ENCODE measurements at regions not wholly inside any gene's neighbourhood (a gene's known extent, or its start where the extent isn't known, plus 50 kb on each side); places are given as distances from the start of the nearest gene placed in this dataset.

DNA sequence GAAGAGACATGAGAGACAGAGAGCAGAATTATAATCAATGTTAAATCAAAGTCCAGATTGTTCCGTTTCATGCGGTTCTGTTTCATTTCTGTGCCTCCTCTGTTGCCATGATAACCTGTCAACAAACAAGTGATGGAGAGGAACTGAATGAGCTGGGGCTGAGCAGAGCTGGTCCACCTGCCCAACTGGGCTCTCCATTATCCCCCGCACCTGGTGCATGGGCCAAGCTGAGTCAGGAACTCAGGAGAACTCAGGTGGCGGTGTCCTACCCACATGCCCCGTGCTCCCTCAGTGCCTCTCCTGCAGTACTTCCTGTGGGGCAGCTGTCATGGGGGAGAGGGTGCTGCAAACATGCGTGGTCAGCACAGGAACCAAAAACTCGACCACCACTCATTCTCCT, 178.8 kb downstream of the TTC32 start:
- CTCF ChIA-PET = no interaction called here
- TF ChIP-seq, protein P1, sequence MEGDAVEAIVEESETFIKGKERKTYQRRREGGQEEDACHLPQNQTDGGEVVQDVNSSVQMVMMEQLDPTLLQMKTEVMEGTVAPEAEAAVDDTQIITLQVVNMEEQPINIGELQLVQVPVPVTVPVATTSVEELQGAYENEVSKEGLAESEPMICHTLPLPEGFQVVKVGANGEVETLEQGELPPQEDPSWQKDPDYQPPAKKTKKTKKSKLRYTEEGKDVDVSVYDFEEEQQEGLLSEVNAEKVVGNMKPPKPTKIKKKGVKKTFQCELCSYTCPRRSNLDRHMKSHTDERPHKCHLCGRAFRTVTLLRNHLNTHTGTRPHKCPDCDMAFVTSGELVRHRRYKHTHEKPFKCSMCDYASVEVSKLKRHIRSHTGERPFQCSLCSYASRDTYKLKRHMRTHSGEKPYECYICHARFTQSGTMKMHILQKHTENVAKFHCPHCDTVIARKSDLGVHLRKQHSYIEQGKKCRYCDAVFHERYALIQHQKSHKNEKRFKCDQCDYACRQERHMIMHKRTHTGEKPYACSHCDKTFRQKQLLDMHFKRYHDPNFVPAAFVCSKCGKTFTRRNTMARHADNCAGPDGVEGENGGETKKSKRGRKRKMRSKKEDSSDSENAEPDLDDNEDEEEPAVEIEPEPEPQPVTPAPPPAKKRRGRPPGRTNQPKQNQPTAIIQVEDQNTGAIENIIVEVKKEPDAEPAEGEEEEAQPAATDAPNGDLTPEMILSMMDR (IDR thresholded peaks at IDR 0.05; ENCODE audit: insufficient read depth, low read depth, low read length) = no peak
- H3K4me3 ChIP-seq (ENCODE audit: low read depth, low read length) = no peak overlapping the region
- peaks cover 1% of the 10 kb centered on the region; the same call in 1 of the 2 replicates for H3K27me3 ChIP-seq (ENCODE audit: control insufficient read depth, insufficient read depth, low read length)
- POLR2A ChIA-PET = no interaction called here
- DNase-seq (ENCODE audit: low read depth) = no peak
- H3K36me3 ChIP-seq (ENCODE audit: control insufficient read depth, insufficient read depth, low read length) = no peaks in the 10 kb centered on the region; the same call in 1 of the 2 replicates

DNA sequence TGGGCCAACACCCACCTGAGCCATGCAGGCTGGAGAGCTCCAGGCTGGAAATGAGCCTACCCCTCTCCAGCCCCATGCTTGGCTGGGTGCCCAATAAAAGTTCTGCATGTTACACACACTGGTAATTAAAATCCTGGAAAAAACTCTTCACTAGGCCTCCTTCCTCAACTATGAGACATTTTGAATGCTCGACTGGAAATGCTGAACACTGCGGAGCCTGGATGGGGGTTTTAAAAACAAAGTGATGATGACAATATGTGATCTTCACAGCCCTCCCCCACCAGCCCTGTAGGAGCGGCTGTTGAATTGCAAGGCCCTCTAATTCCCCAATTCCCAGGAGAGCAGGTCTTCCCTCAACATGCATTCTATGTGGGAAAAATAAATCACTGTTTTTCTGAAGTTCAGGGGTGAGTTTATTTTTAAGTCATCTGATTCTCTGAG, 179.2 kb downstream of the TTC32 start:
- ChIA-PET POLR2A (no interaction called here), CTCF (no interaction called here)
- DNase-seq (ENCODE audit: low read depth) = no peak
- Histone ChIP-seq H3K36me3 (ENCODE audit: control insufficient read depth, insufficient read depth, low read length) (no peaks in the 10 kb centered on the region; the same call in 1 of the 2 replicates), H3K4me3 (ENCODE audit: low read depth, low read length) (no peak overlapping the region), H3K27me3 (ENCODE audit: control insufficient read depth, insufficient read depth, low read length) (peaks cover 1% of the 10 kb centered on the region; the same call in 1 of the 2 replicates)
- TF ChIP-seq, protein P1 (IDR thresholded peaks at IDR 0.05; ENCODE audit: insufficient read depth, low read depth, low read length) = no peak

DNA sequence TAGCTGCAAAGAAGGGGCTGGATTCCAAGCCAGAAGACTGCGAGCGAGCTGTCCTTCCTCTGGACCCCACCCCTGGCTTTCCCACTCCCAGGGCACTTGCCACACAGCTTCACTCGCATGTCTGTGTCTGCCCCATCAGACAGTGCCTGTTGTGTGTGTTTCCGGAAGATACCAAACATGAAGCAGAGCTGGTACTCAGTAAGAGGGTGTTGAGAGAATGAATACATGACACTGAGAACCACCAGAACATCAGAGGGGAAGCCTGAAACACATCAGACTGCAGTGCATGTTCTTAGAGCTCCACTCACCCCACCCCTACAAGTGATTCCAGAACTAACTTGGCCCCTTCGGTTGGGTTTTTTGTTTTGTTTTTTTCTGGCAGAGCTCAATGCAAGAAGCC, 181.5 kb downstream of the TTC32 start:
- H3K36me3 ChIP-seq (ENCODE audit: control insufficient read depth, insufficient read depth, low read length) = no peaks in the 10 kb centered on the region; the same call in 1 of the 2 replicates
- no peak for DNase-seq (ENCODE audit: low read depth)
- ChIA-PET POLR2A (no interaction called here), CTCF (interaction anchor here (1.2 kb wide), 1 partner anchor 14 kb away, joined by 5 read pairs; no protein-coding TSS in a partner anchor)
- TF ChIP-seq, protein P1 (IDR thresholded peaks at IDR 0.05; ENCODE audit: insufficient read depth, low read depth, low read length) = no peak
- no peak overlapping the region for H3K4me3 ChIP-seq (ENCODE audit: low read depth, low read length)
- no peaks in the 10 kb centered on the region for H3K27me3 ChIP-seq (ENCODE audit: control insufficient read depth, insufficient read depth, low read length)

DNA sequence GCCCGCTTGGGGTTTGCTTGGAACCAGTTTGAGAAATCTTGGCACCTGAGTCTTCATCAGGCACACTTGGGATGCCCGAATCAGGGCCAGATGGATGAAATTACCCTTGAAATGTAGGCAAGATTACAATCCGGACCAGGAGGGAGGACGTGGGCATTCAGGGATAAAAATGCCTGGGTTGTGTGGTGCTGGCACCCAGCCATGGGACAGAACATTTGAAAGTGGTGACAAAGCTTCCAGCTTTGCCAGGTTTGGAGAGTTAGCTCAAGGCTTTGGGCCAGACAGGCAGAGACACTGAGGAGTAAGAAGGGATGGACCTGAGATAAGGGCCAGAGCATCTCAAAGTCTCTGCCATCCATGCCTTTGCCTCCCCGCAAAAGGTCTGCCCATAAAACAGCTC, 182.2 kb downstream of the TTC32 start:
- TF ChIP-seq, protein P1 (IDR thresholded peaks at IDR 0.05; ENCODE audit: insufficient read depth, low read depth, low read length) = no peak
- Histone ChIP-seq H3K4me3 (ENCODE audit: low read depth, low read length) (no peak overlapping the region), H3K36me3 (ENCODE audit: control insufficient read depth, insufficient read depth, low read length) (no peaks in the 10 kb centered on the region; the same call in 1 of the 2 replicates), H3K27me3 (ENCODE audit: control insufficient read depth, insufficient read depth, low read length) (no peaks in the 10 kb centered on the region)
- CTCF ChIA-PET = interaction anchor here (1.2 kb wide), 1 partner anchor 15 kb away, joined by 5 read pairs; no protein-coding TSS in a partner anchor
- no peak for DNase-seq (ENCODE audit: low read depth)
- POLR2A ChIA-PET = no interaction called here

DNA sequence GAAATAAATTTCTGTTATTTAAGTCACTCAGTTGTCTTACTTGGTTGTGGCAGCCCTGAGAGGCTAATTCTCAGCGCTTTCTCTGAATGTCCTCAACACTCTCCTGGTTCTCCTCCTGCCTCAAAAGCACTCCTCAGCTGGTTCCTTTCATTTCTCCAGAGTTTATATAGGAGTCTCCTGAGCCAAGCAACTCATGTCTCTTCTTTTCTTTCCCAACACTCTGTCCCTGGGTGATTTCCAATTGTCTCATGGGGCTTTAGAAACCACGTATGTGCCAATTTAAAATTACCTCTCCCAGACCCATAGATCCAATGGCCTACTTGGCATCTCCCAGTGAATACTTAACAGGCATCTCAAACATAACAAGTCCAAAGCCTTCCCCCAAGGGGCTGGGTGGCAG, 184.3 kb downstream of the TTC32 start:
- DNase-seq (ENCODE audit: low read depth) = no peak
- H3K27me3 ChIP-seq (ENCODE audit: control insufficient read depth, insufficient read depth, low read length) = no peaks in the 10 kb centered on the region
- CTCF ChIA-PET = interaction anchor here (1.2 kb wide), 1 partner anchor 13 kb away, joined by 3 read pairs; no protein-coding TSS in a partner anchor
- TF ChIP-seq, protein P1 (IDR thresholded peaks at IDR 0.05; ENCODE audit: insufficient read depth, low read depth, low read length) = no peak
- no peak overlapping the region for H3K4me3 ChIP-seq (ENCODE audit: low read depth, low read length)
- no peaks in the 10 kb centered on the region; the same call in 1 of the 2 replicates for H3K36me3 ChIP-seq (ENCODE audit: control insufficient read depth, insufficient read depth, low read length)
- POLR2A ChIA-PET = no interaction called here
